Neural cell (in vitro differentiated cells): ENCODE measurements at regions not wholly inside any gene's neighbourhood (a gene's known extent, or its start where the extent isn't known, plus 50 kb on each side); places are given as distances from the start of the nearest gene placed in this dataset.

Experiments
- H2AFZ ChIP-seq: fragments of 200-600, 300-800 bp; sonication (generic), shearing (Covaris generic); 2 replicates; pipeline ENCODE4 v1.6.0; 2014; ENCODE audit warnings: low read depth, mild to moderate bottlenecking, antibody characterized with exemption, low read length, moderate library complexity
- H3F3A ChIP-seq: fragments of 200-600 bp; shearing (Covaris generic); 2 replicates; pipeline ENCODE4 v1.6.1; 2016; ENCODE audit warnings: mild to moderate bottlenecking, moderate library complexity, mixed read lengths, antibody characterized with exemption, low read length; ENCODE audit not compliant: insufficient read depth, poor library complexity, severe bottlenecking
- H3K27ac ChIP-seq: fragments of 200-600, 300-800 bp; sonication (generic), shearing (Covaris generic); 2 replicates; pipeline ENCODE4 v1.5.1; 2014; ENCODE audit warnings: mild to moderate bottlenecking, low read length, moderate library complexity
- H3K27me3 ChIP-seq: fragments of 300-800, 200-600 bp; sonication (generic), shearing (Covaris generic); 2 replicates; pipeline ENCODE4 v1.6.0; 2014; ENCODE audit warnings: mild to moderate bottlenecking, low read depth, low read length, moderate library complexity; ENCODE audit not compliant: insufficient read depth
- H3K36me3 ChIP-seq: fragments of 300-800, 200-600 bp; sonication (generic), shearing (Covaris generic); 2 replicates; pipeline ENCODE4 v1.5.1; 2014; ENCODE audit warnings: mild to moderate bottlenecking, antibody characterized with exemption, low read length, moderate library complexity; ENCODE audit not compliant: insufficient read depth
- H3K4me2 ChIP-seq: fragments of 300-800, 200-600 bp; sonication (generic), shearing (Covaris generic); 2 replicates; pipeline ENCODE4 v1.6.0; 2014; ENCODE audit warnings: mild to moderate bottlenecking, low read length
- H3K4me3 ChIP-seq: fragments of 300-800, 200-600 bp; sonication (generic), shearing (Covaris generic); 2 replicates; pipeline ENCODE4 v1.5.1; 2014; ENCODE audit warnings: mild to moderate bottlenecking, low read length, moderate library complexity
- H3K79me2 ChIP-seq: fragments of 200-600 bp; shearing (Covaris generic); replicated peaks from 2 replicates; pipeline ENCODE4 v1.6.0; 2014; ENCODE audit warnings: mild to moderate bottlenecking, low read length, moderate library complexity; ENCODE audit not compliant: insufficient read depth
- H3K9ac ChIP-seq: fragments of 300-800, 200-600 bp; sonication (generic), shearing (Covaris generic); 2 replicates; pipeline ENCODE4 v1.6.1; 2016; ENCODE audit warnings: mild to moderate bottlenecking, low read length, mixed read lengths
- H3K9me2 ChIP-seq: fragments of 200-600 bp; shearing (Covaris generic); 2 replicates; pipeline ENCODE4 v1.6.1; 2016; ENCODE audit warnings: mild to moderate bottlenecking, low read length, mixed read lengths; ENCODE audit not compliant: insufficient read depth
- H3K9me3 ChIP-seq: fragments of 200-600, 300-800 bp; sonication (generic), shearing (Covaris generic); 2 replicates; pipeline ENCODE4 v1.6.1; 2016; ENCODE audit warnings: mild to moderate bottlenecking, mixed run types, low read length, moderate library complexity, mixed read lengths
- H4K20me1 ChIP-seq: fragments of 200-600 bp; shearing (Covaris generic); 2 replicates; pipeline ENCODE4 v1.6.1; 2016; ENCODE audit warnings: mild to moderate bottlenecking, mixed run types; ENCODE audit not compliant: insufficient read depth
- CTCF ChIP-seq: fragments of 450-650 bp; IDR thresholded peaks from 2 replicates; pipeline ENCODE4 v1.5.1; 2014; ENCODE audit warnings: antibody characterized with exemption, mild to moderate bottlenecking, moderate library complexity; ENCODE audit not compliant: poor library complexity, severe bottlenecking
- EP300 ChIP-seq: fragments of 450-650 bp; conservative IDR thresholded peaks from 2 replicates; pipeline ENCODE4 v1.6.1; 2014; ENCODE audit warnings: antibody characterized with exemption, mild to moderate bottlenecking, moderate library complexity; ENCODE audit not compliant: poor library complexity, severe bottlenecking
- EZH2 ChIP-seq: fragments of 200-600, 300-800 bp; shearing (Covaris generic), sonication (generic); IDR thresholded peaks from 2 replicates; pipeline ENCODE4 v1.6.1; 2014; ENCODE audit warnings: antibody characterized with exemption, low read length, borderline replicate concordance, mild to moderate bottlenecking; ENCODE audit not compliant: insufficient read depth, poor library complexity, severe bottlenecking
- MXI1 ChIP-seq: fragments of 450-650 bp; conservative IDR thresholded peaks from 2 replicates; pipeline ENCODE4 v1.6.1; 2014; ENCODE audit warnings: antibody characterized with exemption, mild to moderate bottlenecking; ENCODE audit not compliant: poor library complexity, severe bottlenecking
- POLR2AphosphoS5 ChIP-seq: IDR thresholded peaks from 2 replicates; pipeline ENCODE4 v1.6.1; 2012
- RAD21 ChIP-seq: fragments of 450-650 bp; conservative IDR thresholded peaks from 2 replicates; pipeline ENCODE4 v1.6.1; 2014; ENCODE audit warnings: antibody characterized with exemption, mild to moderate bottlenecking, moderate library complexity
- SMC3 ChIP-seq: fragments of 450-650 bp; conservative IDR thresholded peaks from 2 replicates; pipeline ENCODE4 v1.6.1; 2014; ENCODE audit warnings: antibody characterized with exemption, mild to moderate bottlenecking, moderate library complexity; ENCODE audit not compliant: poor library complexity
- TAF1 ChIP-seq: IDR thresholded peaks from 2 replicates; pipeline ENCODE4 v1.6.1; 2012; ENCODE audit warnings: low read depth
- TF ChIP-seq, protein P1 (sequence below): IDR thresholded peaks from 2 replicates; pipeline ENCODE4 v1.6.1; 2012; ENCODE audit warnings: borderline replicate concordance

DNA sequence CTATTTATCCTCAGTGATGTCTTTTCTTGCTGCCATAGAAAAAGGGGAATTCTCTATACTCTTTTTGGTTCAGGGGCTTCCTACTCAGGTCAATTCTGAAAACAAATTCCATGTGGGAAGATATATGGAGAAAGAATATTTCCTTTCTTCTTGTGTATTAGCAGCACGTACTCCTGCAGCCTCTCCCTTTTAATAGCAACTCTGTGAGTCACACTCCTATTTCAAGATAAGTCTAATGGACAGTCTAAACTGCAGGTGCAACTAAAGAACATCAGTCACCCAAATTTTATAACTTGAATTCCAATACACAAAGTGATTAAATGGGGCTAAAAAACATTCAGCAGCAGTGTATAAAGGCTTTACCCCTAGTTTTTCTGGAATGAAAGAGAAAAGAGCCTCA lies 942.2 kb downstream of the CNTNAP5 start:
- Histone ChIP-seq H3K9ac (no peak overlapping the region), H3K27ac (no peak overlapping the region), H3F3A (no peaks in the 10 kb centered on the region), H3K27me3 (no peaks in the 10 kb centered on the region), H3K79me2 (no peaks in the 10 kb centered on the region), H4K20me1 (no peaks in the 10 kb centered on the region), H2AFZ (no peak overlapping the region), H3K9me2 (no peaks in the 10 kb centered on the region), H3K4me2 (no peak overlapping the region), H3K9me3 (no peaks in the 10 kb centered on the region), H3K4me3 (no peak overlapping the region), H3K36me3 (no peaks in the 10 kb centered on the region)
- TF ChIP-seq MXI1, result no peak
- no peak for TF ChIP-seq RAD21
- no peak for TF ChIP-seq SMC3
- TF ChIP-seq CTCF, result no peak

DNA sequence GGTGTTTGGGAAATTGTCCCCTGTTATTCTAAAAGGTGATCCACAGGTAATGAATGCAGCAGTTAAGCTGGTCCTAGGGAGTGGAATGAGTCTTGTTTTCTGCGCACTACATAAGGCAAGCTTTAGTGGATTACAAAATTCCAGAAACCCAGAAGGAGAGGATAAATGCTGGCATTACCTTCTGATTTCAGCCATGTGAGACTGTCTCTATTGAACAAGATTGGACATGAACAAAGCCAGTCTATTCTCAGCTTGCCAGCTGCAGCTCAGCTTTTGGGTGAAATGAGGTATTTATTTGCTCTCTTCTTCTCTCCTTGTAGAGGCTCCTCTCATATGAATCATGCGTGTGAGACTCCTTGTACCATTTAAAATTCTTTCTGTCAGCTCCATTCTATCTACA lies 944.9 kb downstream of the CNTNAP5 start:
- Histone ChIP-seq H3K27me3 (no peaks in the 10 kb centered on the region), H3K4me3 (no peak overlapping the region), H3K79me2 (no peaks in the 10 kb centered on the region), H3K36me3 (no peaks in the 10 kb centered on the region), H4K20me1 (no peaks in the 10 kb centered on the region), H2AFZ (no peak overlapping the region), H3K9ac (no peak overlapping the region), H3K9me3 (no peaks in the 10 kb centered on the region), H3F3A (no peaks in the 10 kb centered on the region), H3K9me2 (no peaks in the 10 kb centered on the region), H3K4me2 (no peak overlapping the region), H3K27ac (no peak overlapping the region)
- no peak for TF ChIP-seq RAD21
- no peak for TF ChIP-seq EP300
- no peak for TF ChIP-seq EZH2
- no peak for TF ChIP-seq CTCF
- TF ChIP-seq MXI1, result no peak
- TF ChIP-seq POLR2AphosphoS5, result no peak
- TF ChIP-seq TAF1, result no peak
- TF ChIP-seq, protein P1, sequence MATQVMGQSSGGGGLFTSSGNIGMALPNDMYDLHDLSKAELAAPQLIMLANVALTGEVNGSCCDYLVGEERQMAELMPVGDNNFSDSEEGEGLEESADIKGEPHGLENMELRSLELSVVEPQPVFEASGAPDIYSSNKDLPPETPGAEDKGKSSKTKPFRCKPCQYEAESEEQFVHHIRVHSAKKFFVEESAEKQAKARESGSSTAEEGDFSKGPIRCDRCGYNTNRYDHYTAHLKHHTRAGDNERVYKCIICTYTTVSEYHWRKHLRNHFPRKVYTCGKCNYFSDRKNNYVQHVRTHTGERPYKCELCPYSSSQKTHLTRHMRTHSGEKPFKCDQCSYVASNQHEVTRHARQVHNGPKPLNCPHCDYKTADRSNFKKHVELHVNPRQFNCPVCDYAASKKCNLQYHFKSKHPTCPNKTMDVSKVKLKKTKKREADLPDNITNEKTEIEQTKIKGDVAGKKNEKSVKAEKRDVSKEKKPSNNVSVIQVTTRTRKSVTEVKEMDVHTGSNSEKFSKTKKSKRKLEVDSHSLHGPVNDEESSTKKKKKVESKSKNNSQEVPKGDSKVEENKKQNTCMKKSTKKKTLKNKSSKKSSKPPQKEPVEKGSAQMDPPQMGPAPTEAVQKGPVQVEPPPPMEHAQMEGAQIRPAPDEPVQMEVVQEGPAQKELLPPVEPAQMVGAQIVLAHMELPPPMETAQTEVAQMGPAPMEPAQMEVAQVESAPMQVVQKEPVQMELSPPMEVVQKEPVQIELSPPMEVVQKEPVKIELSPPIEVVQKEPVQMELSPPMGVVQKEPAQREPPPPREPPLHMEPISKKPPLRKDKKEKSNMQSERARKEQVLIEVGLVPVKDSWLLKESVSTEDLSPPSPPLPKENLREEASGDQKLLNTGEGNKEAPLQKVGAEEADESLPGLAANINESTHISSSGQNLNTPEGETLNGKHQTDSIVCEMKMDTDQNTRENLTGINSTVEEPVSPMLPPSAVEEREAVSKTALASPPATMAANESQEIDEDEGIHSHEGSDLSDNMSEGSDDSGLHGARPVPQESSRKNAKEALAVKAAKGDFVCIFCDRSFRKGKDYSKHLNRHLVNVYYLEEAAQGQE, result no peak
- TF ChIP-seq SMC3, result no peak
